Neural progenitor cell (in vitro differentiated cells): ENCODE measurements at regions not wholly inside any gene's neighbourhood (a gene's known extent, or its start where the extent isn't known, plus 50 kb on each side); places are given as distances from the start of the nearest gene placed in this dataset.

Experiments
- DNase-seq: peaks from one replicate; pipeline ENCODE4 v3.0.0-alpha.2; 2016; ENCODE audit warnings: low spot score
- H2AFZ ChIP-seq: fragments of 200-600 bp; sonication (generic); replicated peaks from 2 replicates; pipeline ENCODE4 v1.6.1; 2016; ENCODE audit warnings: antibody characterized with exemption
- H3F3A ChIP-seq: fragments of 200-600 bp; sonication (generic); 2 replicates; pipeline ENCODE4 v1.6.1; 2016; ENCODE audit warnings: antibody characterized with exemption, low read depth
- H3K27ac ChIP-seq: fragments of 200-600 bp; sonication (generic); 2 replicates; pipeline ENCODE4 v1.5.1; 2016; ENCODE audit warnings: mild to moderate bottlenecking
- H3K27me3 ChIP-seq: fragments of 200-600 bp; sonication (generic); 2 replicates; pipeline ENCODE4 v1.6.1; 2016; ENCODE audit warnings: mild to moderate bottlenecking, moderate library complexity
- H3K36me3 ChIP-seq: fragments of 200-600 bp; sonication (generic); 2 replicates; pipeline ENCODE4 v1.5.1; 2016
- H3K4me1 ChIP-seq: fragments of 200-600 bp; sonication (generic); 2 replicates; pipeline ENCODE4 v1.6.1; 2016; ENCODE audit warnings: mixed run types
- H3K4me2 ChIP-seq: fragments of 200-600 bp; sonication (generic); 2 replicates; pipeline ENCODE4 v1.6.1; 2016
- H3K4me3 ChIP-seq: fragments of 200-600 bp; sonication (generic); 2 replicates; pipeline ENCODE4 v1.5.1; 2016
- H3K79me2 ChIP-seq: fragments of 200-600 bp; sonication (generic); 2 replicates; pipeline ENCODE4 v1.6.1; 2016; ENCODE audit warnings: low read depth
- H3K9ac ChIP-seq: fragments of 200-600 bp; sonication (generic); 2 replicates; pipeline ENCODE4 v1.6.1; 2016
- H3K9me3 ChIP-seq: fragments of 200-600 bp; sonication (generic); 2 replicates; pipeline ENCODE4 v1.5.1; 2016; ENCODE audit warnings: low read depth
- H4K20me1 ChIP-seq: fragments of 200-600 bp; sonication (generic); 2 replicates; pipeline ENCODE4 v1.6.1; 2016; ENCODE audit warnings: low read depth
- H3K27ac Mint-ChIP-seq: 3 replicates; pipeline ENCODE4 v1.8.0; 2021; ENCODE audit warnings: mixed read lengths
- H3K27me3 Mint-ChIP-seq: 2 replicates; pipeline ENCODE4 v1.8.0; 2022; ENCODE audit warnings: low read depth, mild to moderate bottlenecking, inconsistent platforms, moderate library complexity, mixed read lengths; ENCODE audit not compliant: insufficient read depth
- H3K36me3 Mint-ChIP-seq: 3 replicates; pipeline ENCODE4 v1.8.0; 2021; ENCODE audit warnings: mixed read lengths
- H3K4me1 Mint-ChIP-seq: 3 replicates; pipeline ENCODE4 v1.8.0; 2021; ENCODE audit warnings: mixed read lengths
- H3K4me3 Mint-ChIP-seq: 3 replicates; pipeline ENCODE4 v1.8.0; 2021; ENCODE audit warnings: mild to moderate bottlenecking, moderate library complexity, mixed read lengths
- H3K9me3 Mint-ChIP-seq: 3 replicates; pipeline ENCODE4 v1.8.0; 2020; ENCODE audit warnings: mixed read lengths
- CTCF ChIP-seq: fragments of 200-600 bp; sonication (generic); IDR thresholded peaks from 2 replicates; pipeline ENCODE4 v1.5.1; 2017; ENCODE audit warnings: antibody characterized with exemption, mild to moderate bottlenecking
- EZH2 ChIP-seq: fragments of 200-600 bp; sonication (generic); IDR thresholded peaks from 2 replicates; pipeline ENCODE4 v1.6.1; 2017; ENCODE audit warnings: antibody characterized with exemption, mild to moderate bottlenecking, moderate library complexity
- EZH2phosphoT487 ChIP-seq: fragments of 200-600 bp; sonication (generic); IDR thresholded peaks from 2 replicates; pipeline ENCODE4 v1.6.1; 2017; ENCODE audit warnings: antibody characterized with exemption

GRCh38 chr6:85394199-85394598 lies 55.7 kb upstream of the NT5E start:
- Mint-ChIP-seq H3K27ac (no peak overlapping the region), H3K9me3 (peaks cover 13% of the 10 kb centered on the region), H3K4me1 (no peaks in the 10 kb centered on the region), H3K27me3 (no peaks in the 10 kb centered on the region), H3K36me3 (no peaks in the 10 kb centered on the region), H3K4me3 (no peak overlapping the region)
- no peak overlapping the region for H2AFZ ChIP-seq
- no peaks in the 10 kb centered on the region for H3K36me3 ChIP-seq
- peaks cover 6% of the 10 kb centered on the region for H3K9me3 ChIP-seq
- no peaks in the 10 kb centered on the region for H3K27me3 ChIP-seq
- no peaks in the 10 kb centered on the region for H3F3A ChIP-seq
- H3K4me1 ChIP-seq = peaks cover 8% of the 10 kb centered on the region
- H3K4me3 ChIP-seq = no peak overlapping the region
- no peak overlapping the region for H3K9ac ChIP-seq
- no peaks in the 10 kb centered on the region for H4K20me1 ChIP-seq
- no peaks in the 10 kb centered on the region for H3K79me2 ChIP-seq
- no peak overlapping the region for H3K4me2 ChIP-seq
- no peak overlapping the region for H3K27ac ChIP-seq
- TF ChIP-seq CTCF (no peak), EZH2 (no peak), EZH2phosphoT487 (no peak)
- DNase-seq = no peak

- no peaks in the 10 kb centered on the region for H3K4me1 Mint-ChIP-seq
- no peaks in the 10 kb centered on the region for H3K36me3 ChIP-seq
- no peaks in the 10 kb centered on the region for H3F3A ChIP-seq
- no peak overlapping the region for H3K27ac Mint-ChIP-seq
- no peak overlapping the region for H3K27ac ChIP-seq
- H3K27me3 ChIP-seq = no peaks in the 10 kb centered on the region
- no peak overlapping the region for H2AFZ ChIP-seq
- H3K4me3 Mint-ChIP-seq = no peak overlapping the region
- no peaks in the 10 kb centered on the region for H3K27me3 Mint-ChIP-seq
- H3K36me3 Mint-ChIP-seq = no peaks in the 10 kb centered on the region
- peaks cover 8% of the 10 kb centered on the region for H3K9me3 Mint-ChIP-seq
- H3K9ac ChIP-seq = no peak overlapping the region
- DNase-seq = no peak
- no peak for TF ChIP-seq CTCF
- peaks cover 2% of the 10 kb centered on the region for H3K9me3 ChIP-seq
- H3K79me2 ChIP-seq = no peaks in the 10 kb centered on the region
- no peak overlapping the region for H3K4me2 ChIP-seq
- H3K4me3 ChIP-seq = no peak overlapping the region
- no peaks in the 10 kb centered on the region for H4K20me1 ChIP-seq
- peaks cover 8% of the 10 kb centered on the region for H3K4me1 ChIP-seq
Observed at GRCh38 chr6:85392379-85392778, 57.5 kb upstream of the NT5E start.

GRCh38 chr6:85390775-85391174 lies 59.1 kb upstream of the NT5E start:
- H2AFZ ChIP-seq = no peak overlapping the region
- H3K4me2 ChIP-seq = no peak overlapping the region

More at GRCh38 chr6:85390775-85391174, 59.1 kb upstream of the NT5E start:
- H3K36me3 ChIP-seq = no peaks in the 10 kb centered on the region
- TF ChIP-seq CTCF (no peak), EZH2 (no peak), EZH2phosphoT487 (no peak)
- Mint-ChIP-seq H3K4me3 (no peak overlapping the region), H3K9me3 (no peaks in the 10 kb centered on the region), H3K4me1 (no peaks in the 10 kb centered on the region), H3K27me3 (no peaks in the 10 kb centered on the region), H3K27ac (no peak overlapping the region), H3K36me3 (no peaks in the 10 kb centered on the region)
- H3K9ac ChIP-seq = no peak overlapping the region
- H3F3A ChIP-seq = no peaks in the 10 kb centered on the region
- peaks cover 6% of the 10 kb centered on the region for H3K4me1 ChIP-seq
- no peaks in the 10 kb centered on the region for H3K79me2 ChIP-seq
- H3K4me3 ChIP-seq = no peak overlapping the region
- H3K27ac ChIP-seq = no peak overlapping the region
- no peaks in the 10 kb centered on the region for H4K20me1 ChIP-seq
- DNase-seq = no peak
- no peaks in the 10 kb centered on the region for H3K27me3 ChIP-seq
- no peaks in the 10 kb centered on the region for H3K9me3 ChIP-seq
